Thyroid gland (tissue), 4 donors: ENCODE measurements at regions not wholly inside any gene's neighbourhood (a gene's known extent, or its start where the extent isn't known, plus 50 kb on each side); places are given as distances from the start of the nearest gene placed in this dataset.

ENCODE experiments used
- DNase-seq, 2 donors: peaks; one replicate each; pipeline ENCODE4 v3.0.0-alpha.2; 2019
- H3K27ac ChIP-seq, 3 donors: fragments of 200-600 bp; sonication (generic); 1 replicate in 2 of 3; 2 replicates in 1 of 3; pipeline ENCODE4 v1.5.1; 2016 to 2019; ENCODE audit warnings: mild to moderate bottlenecking in 1 of 3, moderate library complexity in 1 of 3
- H3K27me3 ChIP-seq: fragments of 200-600 bp; sonication (generic); one replicate; pipeline ENCODE4 v1.5.1; 2019
- H3K36me3 ChIP-seq, 2 donors: fragments of 200-600 bp; sonication (generic); one replicate each; pipeline ENCODE4 v1.5.1; 2016 to 2019
- H3K4me1 ChIP-seq, 2 donors: fragments of 200-600 bp; sonication (generic); one replicate each; pipeline ENCODE4 v1.5.1; 2017 to 2019
- H3K4me3 ChIP-seq, 3 donors: fragments of 200-600 bp; sonication (generic); replicated peaks in 1 of 3; 1 replicate in 2 of 3; 2 replicates in 1 of 3; pipeline ENCODE4 v1.5.1; 2016; ENCODE audit warnings: mild to moderate bottlenecking in 1 of 3
- H3K9me3 ChIP-seq: fragments of 200-600 bp; sonication (generic); one replicate; pipeline ENCODE4 v1.5.1; 2017
- POLR2A ChIP-seq, 2 donors: fragments of 450-650 bp; IDR thresholded peaks; one replicate each; pipeline ENCODE4 v1.6.1; 2017; ENCODE audit warnings: antibody characterized with exemption in 2 of 2, mild to moderate bottlenecking in 2 of 2, moderate library complexity in 1 of 2
- WGBS, 2 donors: methylation state at CpG; one replicate each; pipeline ENCODE4 v1.1.5; 2017; 5-methylcytosine and 5-hydroxymethylcytosine counted together
- intact Hi-C: fragments of 100-400 bp; cut with DNase I; formaldehyde crosslinking; loops from one replicate; pipeline ENCODE4 v1.15.1; 2023
- TF ChIP-seq, protein P1 (sequence below), 6 experiments: fragments of 200-600 bp in 3 of 6; fragments of 450-650 bp in 3 of 6; sonication (generic) in 3 of 6; IDR thresholded peaks; one replicate each; pipeline ENCODE4 v1.5.1; 2016 to 2019; ENCODE audit warnings: antibody characterized with exemption in 6 of 6, mild to moderate bottlenecking in 2 of 6, inconsistent platforms in 1 of 6, moderate library complexity in 1 of 6

DNA sequence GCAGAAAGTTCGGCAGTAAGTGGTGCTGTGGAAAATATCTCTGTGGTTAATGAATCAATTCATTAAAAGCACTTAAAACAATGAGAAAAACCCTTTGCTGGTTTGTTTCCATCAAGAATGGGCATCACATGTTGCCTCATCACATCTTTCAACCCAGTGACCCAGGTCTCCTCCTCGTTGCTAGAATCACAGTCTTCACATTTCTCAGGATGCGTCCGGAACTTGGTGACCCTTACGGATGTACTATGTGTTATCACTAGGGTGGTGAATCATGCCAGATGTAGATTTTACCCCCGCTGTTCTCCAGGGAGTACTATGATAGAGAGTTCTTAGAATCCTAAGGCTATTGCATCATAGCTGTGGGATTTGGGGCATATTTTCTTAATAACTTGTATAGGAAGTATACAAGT lies 217.9 kb upstream of the KLF4 start:
- DNase-seq, result no peak
- Histone ChIP-seq H3K4me1 (peaks cover 0 to 5% of the 10 kb centered on the region in 2 donors), H3K9me3 (no peaks in the 10 kb centered on the region), H3K36me3 (no peaks in the 10 kb centered on the region), H3K27me3 (no peaks in the 10 kb centered on the region), H3K4me3 (no peak overlapping the region), H3K27ac (no peak overlapping the region)
- WGBS, 2 donors, result 54 to 66% methylated on average over 6 of the region's 6 CpGs
- intact Hi-C loops, result no loop called here
- TF ChIP-seq, protein P1, sequence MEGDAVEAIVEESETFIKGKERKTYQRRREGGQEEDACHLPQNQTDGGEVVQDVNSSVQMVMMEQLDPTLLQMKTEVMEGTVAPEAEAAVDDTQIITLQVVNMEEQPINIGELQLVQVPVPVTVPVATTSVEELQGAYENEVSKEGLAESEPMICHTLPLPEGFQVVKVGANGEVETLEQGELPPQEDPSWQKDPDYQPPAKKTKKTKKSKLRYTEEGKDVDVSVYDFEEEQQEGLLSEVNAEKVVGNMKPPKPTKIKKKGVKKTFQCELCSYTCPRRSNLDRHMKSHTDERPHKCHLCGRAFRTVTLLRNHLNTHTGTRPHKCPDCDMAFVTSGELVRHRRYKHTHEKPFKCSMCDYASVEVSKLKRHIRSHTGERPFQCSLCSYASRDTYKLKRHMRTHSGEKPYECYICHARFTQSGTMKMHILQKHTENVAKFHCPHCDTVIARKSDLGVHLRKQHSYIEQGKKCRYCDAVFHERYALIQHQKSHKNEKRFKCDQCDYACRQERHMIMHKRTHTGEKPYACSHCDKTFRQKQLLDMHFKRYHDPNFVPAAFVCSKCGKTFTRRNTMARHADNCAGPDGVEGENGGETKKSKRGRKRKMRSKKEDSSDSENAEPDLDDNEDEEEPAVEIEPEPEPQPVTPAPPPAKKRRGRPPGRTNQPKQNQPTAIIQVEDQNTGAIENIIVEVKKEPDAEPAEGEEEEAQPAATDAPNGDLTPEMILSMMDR (IDR thresholded peaks at IDR 0.05), result no peak
- TF ChIP-seq POLR2A (IDR thresholded peaks at IDR 0.05), result no peak

DNA sequence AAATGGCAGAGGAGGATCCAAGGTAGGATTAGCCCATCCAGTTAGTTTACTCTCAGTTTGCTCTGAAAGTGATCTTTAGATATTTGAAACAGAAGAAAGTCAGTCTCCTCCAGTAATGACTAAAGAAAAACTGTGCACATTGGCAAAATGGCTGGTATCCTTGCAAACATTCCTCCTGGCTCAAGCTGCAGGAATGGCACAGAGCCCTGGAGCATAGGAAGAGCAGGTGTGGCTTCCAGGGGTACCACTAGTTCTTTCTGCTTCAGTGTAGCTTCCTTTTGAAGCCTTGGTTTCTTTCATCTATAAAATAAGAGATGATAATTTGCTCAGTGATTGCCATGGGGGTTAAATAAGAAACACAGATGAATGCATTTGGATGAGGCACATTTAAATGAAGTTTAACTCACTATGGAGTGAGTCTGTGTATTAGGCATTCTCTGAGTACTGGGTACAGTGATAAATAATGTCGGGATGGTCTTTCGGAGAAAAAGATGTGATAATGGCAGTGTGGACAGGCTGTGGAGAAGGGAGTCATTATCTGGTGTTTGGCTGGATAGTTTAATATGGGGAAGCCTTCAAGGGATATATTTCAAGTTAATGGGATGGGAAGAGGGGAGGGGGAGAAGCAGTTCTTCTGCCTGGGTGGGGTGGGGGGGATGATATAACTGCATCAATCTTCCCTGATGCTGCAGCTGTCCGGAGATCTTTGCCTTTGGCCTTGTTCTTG lies 217.3 kb upstream of the KLF4 start:
- Histone ChIP-seq H3K36me3 (no peaks in the 10 kb centered on the region), H3K27ac (no peak overlapping the region), H3K9me3 (no peaks in the 10 kb centered on the region), H3K4me1 (no peaks in the 10 kb centered on the region), H3K27me3 (no peaks in the 10 kb centered on the region), H3K4me3 (no peak overlapping the region)
- TF ChIP-seq, protein P1 (IDR thresholded peaks at IDR 0.05), result no peak
- no peak for TF ChIP-seq POLR2A (IDR thresholded peaks at IDR 0.05)
- WGBS, 2 donors, result 85 to 93% methylated on average over 3 of the region's 3 CpGs
- no peak for DNase-seq
- intact Hi-C loops, result no loop called here

DNA sequence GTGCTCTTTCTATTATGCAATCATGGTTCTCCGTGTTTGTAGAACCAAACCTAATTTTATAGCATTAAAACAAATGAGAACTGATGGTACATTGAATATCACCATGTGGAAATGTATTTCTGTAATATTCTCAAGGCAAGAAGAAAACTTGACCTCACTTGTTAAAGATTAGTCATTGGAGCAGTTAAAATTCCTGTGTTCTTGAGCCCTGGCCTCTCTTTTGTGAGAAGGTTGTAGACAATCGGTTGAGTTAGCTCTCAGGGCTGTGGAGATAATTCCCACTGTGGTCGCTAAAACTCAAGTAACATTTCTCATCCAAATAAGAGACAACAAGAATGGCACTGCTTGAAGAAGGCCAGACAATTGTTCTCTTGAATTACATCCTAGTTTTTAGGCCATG lies 216.0 kb upstream of the KLF4 start:
- intact Hi-C loops, result no loop called here
- Histone ChIP-seq H3K4me3 (no peak overlapping the region), H3K27ac (no peak overlapping the region), H3K4me1 (no peaks in the 10 kb centered on the region), H3K27me3 (no peaks in the 10 kb centered on the region), H3K36me3 (no peaks in the 10 kb centered on the region), H3K9me3 (no peaks in the 10 kb centered on the region)
- no peak for TF ChIP-seq POLR2A (IDR thresholded peaks at IDR 0.05)
- TF ChIP-seq, protein P1 (IDR thresholded peaks at IDR 0.05), result no peak
- 59 to 93% methylated on average over 3 of the region's 3 CpGs for WGBS, 2 donors
- DNase-seq, result no peak

DNA sequence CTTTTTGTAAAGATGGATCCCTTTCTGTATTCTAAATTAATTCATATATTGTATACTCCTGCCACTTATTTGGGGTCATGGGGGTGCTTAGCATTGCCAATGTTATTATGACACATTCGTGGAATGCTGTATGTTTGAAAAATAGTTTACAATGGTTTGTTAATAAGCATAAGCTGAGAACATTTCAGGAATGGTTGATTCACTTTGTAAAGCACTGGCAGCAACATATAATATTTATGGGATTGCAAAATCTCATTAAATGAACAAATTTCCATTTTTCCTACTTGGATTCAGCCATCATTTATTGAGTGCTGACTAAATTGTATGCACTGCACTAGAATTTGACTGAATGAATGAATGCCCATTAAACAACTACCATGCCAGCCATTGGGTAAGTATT lies 215.2 kb upstream of the KLF4 start:
- intact Hi-C loops, result no loop called here
- H3K9me3 ChIP-seq, result no peaks in the 10 kb centered on the region
- no peak for TF ChIP-seq POLR2A (IDR thresholded peaks at IDR 0.05)
- TF ChIP-seq, protein P1 (IDR thresholded peaks at IDR 0.05), result no peak
- no peaks in the 10 kb centered on the region for H3K36me3 ChIP-seq
- no peak overlapping the region for H3K27ac ChIP-seq
- no peaks in the 10 kb centered on the region for H3K4me1 ChIP-seq
- no peaks in the 10 kb centered on the region for H3K27me3 ChIP-seq
- no peak overlapping the region for H3K4me3 ChIP-seq
- 74 to 80% methylated on average over 1 of the region's 1 CpG for WGBS, 2 donors
- no peak for DNase-seq

DNA sequence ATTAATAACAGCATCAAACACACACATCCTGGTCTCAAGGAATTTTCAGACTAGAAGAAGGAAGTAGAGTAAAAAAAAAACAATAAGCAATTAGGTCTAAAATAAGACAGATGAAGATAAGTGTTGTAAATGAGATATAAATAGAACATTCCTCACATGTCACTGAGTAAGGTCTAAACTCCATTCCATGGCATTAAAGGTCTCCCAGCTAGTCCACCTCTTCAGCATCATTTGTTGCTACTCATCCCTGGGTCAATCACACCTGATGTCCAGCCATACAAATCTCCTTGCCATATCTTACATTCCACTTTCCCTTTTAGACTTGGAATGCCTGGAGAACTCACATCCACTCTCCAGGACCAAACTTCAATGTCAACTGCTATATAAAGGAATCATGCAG lies 214.1 kb upstream of the KLF4 start:
- no peak for TF ChIP-seq POLR2A (IDR thresholded peaks at IDR 0.05)
- TF ChIP-seq, protein P1 (IDR thresholded peaks at IDR 0.05), result no peak
- Histone ChIP-seq H3K4me1 (no peaks in the 10 kb centered on the region), H3K27me3 (no peaks in the 10 kb centered on the region), H3K27ac (no peak overlapping the region), H3K36me3 (no peaks in the 10 kb centered on the region), H3K4me3 (no peak overlapping the region), H3K9me3 (no peaks in the 10 kb centered on the region)
- no peak for DNase-seq
- intact Hi-C loops, result no loop called here
